ENCODE measurements at regions not wholly inside any gene's neighbourhood (a gene's known extent, or its start where the extent isn't known, plus 50 kb on each side); places are given as distances from the start of the nearest gene placed in this dataset.

GRCh38 chr18:53765211-53765610 lies 459.3 kb downstream of the MBD2 start:
- TF ChIP-seq CTCF (IDR thresholded peaks at IDR 0.05), result no peak
- no peak for TF ChIP-seq POLR2AphosphoS5 (IDR thresholded peaks at IDR 0.05; ENCODE audit: insufficient read depth in 1 of 2, low read depth in 1 of 2)
- TF ChIP-seq POLR2A (IDR thresholded peaks at IDR 0.05), result no peak
